Brain microvascular endothelial cell (primary cell): ENCODE measurements at regions not wholly inside any gene's neighbourhood (a gene's known extent, or its start where the extent isn't known, plus 50 kb on each side); places are given as distances from the start of the nearest gene placed in this dataset.
A peak's percentile ranks its signal among the peaks of the same experiment; 100 is the strongest.

ENCODE experiments used
- DNase-seq: peaks from one replicate; pipeline ENCODE4 v3.0.0-alpha.2; 2020
- H3K27ac ChIP-seq: fragments of 250-450 bp; sonication (Bioruptor Pico); 2 replicates; pipeline ENCODE4 v1.5.1; 2020; ENCODE audit warnings: mild to moderate bottlenecking, moderate library complexity
- H3K27me3 ChIP-seq: fragments of 250-450 bp; sonication (Bioruptor Pico); replicated peaks from 2 replicates; pipeline ENCODE4 v1.5.1; 2020; ENCODE audit warnings: mild to moderate bottlenecking
- H3K36me3 ChIP-seq: fragments of 250-450 bp; sonication (Bioruptor Pico); replicated peaks from 2 replicates; pipeline ENCODE4 v1.5.1; 2020; ENCODE audit warnings: mild to moderate bottlenecking
- H3K4me3 ChIP-seq: 2 replicates; pipeline ENCODE4 v1.5.1; 2011; ENCODE audit warnings: low read depth, mild to moderate bottlenecking, control low read depth, low read length, moderate library complexity
- in situ Hi-C: cut with HindIII; loops from 2 replicates; pipeline ENCODE4 v1.10.0; 2017; ENCODE audit warnings: low sequenced_read_pairs, low pct_ligation_motif_present
- TF ChIP-seq, protein P1 (sequence below): IDR thresholded peaks from 2 replicates; pipeline ENCODE4 v1.5.1; 2011; ENCODE audit warnings: low read depth, mild to moderate bottlenecking, moderate library complexity, low read length, control low read depth, inconsistent platforms; ENCODE audit errors: missing control alignments

DNA sequence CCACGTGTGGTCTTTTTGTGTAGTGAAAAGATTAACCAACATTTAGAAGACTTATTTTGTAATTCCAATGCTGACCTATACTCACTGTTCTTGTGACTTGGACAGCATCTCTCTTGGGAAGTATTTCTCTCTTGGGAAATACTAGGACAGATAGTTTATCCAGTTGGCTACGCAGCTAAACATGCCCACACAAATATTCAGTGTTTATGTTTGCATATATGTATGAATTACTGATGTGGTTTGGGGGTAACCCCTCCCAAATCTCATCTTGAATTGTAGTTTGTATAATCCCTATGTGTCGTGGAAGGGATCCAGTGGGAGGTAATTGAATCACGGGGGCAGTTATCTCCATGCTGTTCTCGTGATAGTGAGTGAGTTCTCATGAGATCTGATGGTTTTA, 2062.3 kb upstream of the CELF4 start:
- TF ChIP-seq, protein P1, sequence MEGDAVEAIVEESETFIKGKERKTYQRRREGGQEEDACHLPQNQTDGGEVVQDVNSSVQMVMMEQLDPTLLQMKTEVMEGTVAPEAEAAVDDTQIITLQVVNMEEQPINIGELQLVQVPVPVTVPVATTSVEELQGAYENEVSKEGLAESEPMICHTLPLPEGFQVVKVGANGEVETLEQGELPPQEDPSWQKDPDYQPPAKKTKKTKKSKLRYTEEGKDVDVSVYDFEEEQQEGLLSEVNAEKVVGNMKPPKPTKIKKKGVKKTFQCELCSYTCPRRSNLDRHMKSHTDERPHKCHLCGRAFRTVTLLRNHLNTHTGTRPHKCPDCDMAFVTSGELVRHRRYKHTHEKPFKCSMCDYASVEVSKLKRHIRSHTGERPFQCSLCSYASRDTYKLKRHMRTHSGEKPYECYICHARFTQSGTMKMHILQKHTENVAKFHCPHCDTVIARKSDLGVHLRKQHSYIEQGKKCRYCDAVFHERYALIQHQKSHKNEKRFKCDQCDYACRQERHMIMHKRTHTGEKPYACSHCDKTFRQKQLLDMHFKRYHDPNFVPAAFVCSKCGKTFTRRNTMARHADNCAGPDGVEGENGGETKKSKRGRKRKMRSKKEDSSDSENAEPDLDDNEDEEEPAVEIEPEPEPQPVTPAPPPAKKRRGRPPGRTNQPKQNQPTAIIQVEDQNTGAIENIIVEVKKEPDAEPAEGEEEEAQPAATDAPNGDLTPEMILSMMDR: no peak
- no peaks in the 10 kb centered on the region for H3K36me3 ChIP-seq
- no peak overlapping the region for H3K4me3 ChIP-seq
- in situ Hi-C loops: no loop called here
- no peaks in the 10 kb centered on the region for H3K27me3 ChIP-seq
- no peak for DNase-seq
- H3K27ac ChIP-seq: no peak overlapping the region

GRCh38 chr18:39624961-39625360, 2059.4 kb upstream of the CELF4 start:
- Histone ChIP-seq H3K4me3 (no peak overlapping the region), H3K36me3 (no peaks in the 10 kb centered on the region), H3K27me3 (no peaks in the 10 kb centered on the region), H3K27ac (no peak overlapping the region)
- peak; percentile 60 for DNase-seq
- in situ Hi-C loops: no loop called here
- TF ChIP-seq, protein P1: no peak

GRCh38 chr18:39622431-39622830, 2056.8 kb upstream of the CELF4 start:
- in situ Hi-C loops: no loop called here
- TF ChIP-seq, protein P1: no peak
- H3K4me3 ChIP-seq: no peak overlapping the region
- H3K27ac ChIP-seq: no peak overlapping the region
- H3K36me3 ChIP-seq: no peaks in the 10 kb centered on the region
- no peak for DNase-seq
- H3K27me3 ChIP-seq: no peaks in the 10 kb centered on the region

GRCh38 chr18:39620551-39621168, 2055.1 kb upstream of the CELF4 start:
- in situ Hi-C loops: no loop called here
- DNase-seq: no peak
- no peaks in the 10 kb centered on the region for H3K27me3 ChIP-seq
- H3K36me3 ChIP-seq: no peaks in the 10 kb centered on the region
- H3K27ac ChIP-seq: no peak overlapping the region
- H3K4me3 ChIP-seq: no peak overlapping the region
- TF ChIP-seq, protein P1: no peak

DNA sequence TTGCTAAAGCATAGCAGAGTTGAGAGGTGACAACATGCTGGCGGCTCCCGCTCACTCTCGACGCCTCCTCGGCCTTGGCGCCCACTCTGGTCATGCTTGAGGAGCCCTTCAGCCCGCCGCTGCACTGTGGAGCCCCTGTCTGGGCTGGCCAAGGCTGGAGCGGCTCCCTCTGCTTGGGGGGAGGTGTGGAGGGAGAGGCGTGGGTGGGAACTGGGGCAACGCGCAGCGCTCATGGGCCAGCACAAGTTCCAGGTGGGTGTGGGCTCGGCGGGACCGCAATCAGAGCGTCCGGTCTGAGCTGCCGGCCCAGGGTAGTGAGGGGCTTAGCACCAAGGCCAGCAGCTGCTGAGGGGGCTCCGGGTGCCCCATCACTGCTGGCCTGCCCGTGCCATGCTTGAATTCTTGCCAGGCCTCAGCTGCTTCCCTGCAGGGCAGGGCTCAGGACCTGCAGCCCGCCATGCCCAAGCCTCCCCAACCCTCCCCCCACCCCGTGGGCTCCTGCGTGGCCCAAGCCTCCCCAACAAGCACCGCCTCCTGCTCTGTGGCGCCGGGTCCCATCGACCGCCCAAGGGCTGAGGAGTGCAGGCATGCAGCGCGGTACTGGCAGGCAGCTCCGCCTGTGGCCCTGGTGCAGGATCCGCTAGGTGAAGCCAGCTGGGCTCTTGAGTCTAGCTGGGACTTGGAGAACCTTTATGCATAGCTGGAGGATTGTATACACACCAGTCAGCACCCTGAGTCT, 2052.8 kb upstream of the CELF4 start:
- no peak for DNase-seq
- H3K4me3 ChIP-seq: no peak overlapping the region
- in situ Hi-C loops: no loop called here
- H3K27me3 ChIP-seq: no peaks in the 10 kb centered on the region
- no peak overlapping the region for H3K27ac ChIP-seq
- TF ChIP-seq, protein P1: no peak
- H3K36me3 ChIP-seq: no peaks in the 10 kb centered on the region
